Heart left ventricle (tissue), 16 donors: ENCODE measurements at regions not wholly inside any gene's neighbourhood (a gene's known extent, or its start where the extent isn't known, plus 50 kb on each side); places are given as distances from the start of the nearest gene placed in this dataset.

ENCODE experiments used
- ATAC-seq, 4 donors: fragments of 200-7000 bp; cut with Tn5 transposase; one replicate each; pipeline ENCODE4 v1.9.1; 2020 to 2022; ENCODE audit warnings: moderate library complexity in 4 of 4, mild to moderate bottlenecking in 3 of 4, moderate number of reproducible peaks in 1 of 4
- DNase-seq, 5 donors: peaks; one replicate each; pipeline ENCODE4 v3.0.0-alpha.2; 2020
- H3K27ac ChIP-seq, 12 donors: fragments of 200-600 bp; sonication (generic) in 4 of 12; one replicate each; pipeline versions ENCODE4 v1.5.0 to v1.8.0; 2016 to 2022; ENCODE audit warnings: mild to moderate bottlenecking in 2 of 12
- H3K27me3 ChIP-seq, 9 donors: fragments of 200-600 bp; sonication (generic) in 2 of 9; one replicate each; pipeline versions ENCODE4 v1.5.1 to v1.8.0; 2016 to 2022; ENCODE audit warnings: mild to moderate bottlenecking in 3 of 9
- H3K36me3 ChIP-seq, 9 donors: fragments of 200-600 bp; sonication (generic) in 2 of 9; one replicate each; pipeline versions ENCODE4 v1.5.0 to v1.8.0; 2018 to 2022; ENCODE audit warnings: mild to moderate bottlenecking in 2 of 9
- H3K4me1 ChIP-seq, 12 donors: fragments of 200-600 bp; sonication (generic) in 4 of 12; one replicate each; pipeline versions ENCODE4 v1.5.0 to v1.8.0; 2016 to 2022; ENCODE audit warnings: mild to moderate bottlenecking in 3 of 12
- H3K4me3 ChIP-seq, 12 donors: fragments of 200-600 bp; sonication (generic) in 4 of 12; one replicate each; pipeline versions ENCODE4 v1.5.0 to v1.8.0; 2017 to 2022; ENCODE audit warnings: mild to moderate bottlenecking in 9 of 12, moderate library complexity in 4 of 12
- H3K9me3 ChIP-seq, 12 donors: fragments of 200-600 bp; sonication (generic) in 4 of 12; one replicate each; pipeline versions ENCODE4 v1.5.0 to v1.8.0; 2016 to 2022; ENCODE audit warnings: mild to moderate bottlenecking in 1 of 12
- CTCF ChIP-seq, 12 donors: fragments of 200-600 bp; sonication (generic) in 4 of 12; IDR thresholded peaks; one replicate each; pipeline versions ENCODE4 v1.5.0 to v1.8.0; 2018 to 2022; ENCODE audit warnings: antibody characterized with exemption in 12 of 12, mild to moderate bottlenecking in 5 of 12
- POLR2A ChIP-seq, 2 donors: fragments of 450-650 bp; IDR thresholded peaks; one replicate each; pipeline ENCODE4 v1.6.1; 2017; ENCODE audit warnings: antibody characterized with exemption in 2 of 2, mild to moderate bottlenecking in 2 of 2, moderate library complexity in 2 of 2
- WGBS, 4 donors: extraction: QIAGEN DNeasy Blood & Tissue Kit in 2 of 4; methylation state at CpG; one replicate each; pipeline versions ENCODE4 v1.1.5 to v1.1.7; 2013 to 2018; 5-methylcytosine and 5-hydroxymethylcytosine counted together
- intact Hi-C, 10 donors: fragments of 100-400 bp; cut with DNase I; formaldehyde crosslinking; loops; one replicate each; pipeline versions ENCODE4 v1.11.1 to v1.14.2; 2022
- donor health status: ischemic (EF 13 %, LVEDD 7.1; RV severe dilation, severe dysfunction).
- donor health status: healthy with polysubstance abuse.
- donor health status: DM: no; HTN: yes; CAD: no.
- donor health status: DM: no; HTN: no; CAD: no.
- donor health status: ischemic (EF 25% LVEDD 6.9; RV normal size, moderate dysfunction).
- donor health status: ischemic (EF 25% LVEDD 5.7; RV mildly dilated, moderate dysfunction).
- donor health status: healthy.
- donor health status: DM: yes; HTN: yes; CAD: no.
- donor health status: ischemic (EF 35%, LVEDD 5.7; RV mildly dilated, moderate dysfunction).
- donor health status: nonischemic (EF 11% LVEDD 7.7; RV severe dilation, severe dysfunction).
- donor health status: DM: yes; HTN: yes; CAD: no.
- donor health status: PGD.
- donor health status: ischemic (EF 29% LVEDD 5.4; RV normal size, mild dysfunction).
- donor health status: nonischemic (EF 23%, LVEDD 6.1; RV moderate dilation, normal function).

- peaks cover 0 to 19% (median 0%) of the 10 kb centered on the region in 12 donors for H3K9me3 ChIP-seq
- H3K27me3 ChIP-seq = no peaks in the 10 kb centered on the region
- ATAC-seq (no peak), DNase-seq (no peak)
- TF ChIP-seq CTCF (IDR thresholded peaks at IDR 0.05) (no peak), POLR2A (IDR thresholded peaks at IDR 0.05) (no peak)
- WGBS, 4 donors = 25 to 54% (median 52%) methylated on average over 1 of the region's 1 CpG
- H3K27ac ChIP-seq = no peak overlapping the region
- no peaks in the 10 kb centered on the region for H3K36me3 ChIP-seq
- no peak overlapping the region for H3K4me3 ChIP-seq
- intact Hi-C loops = no loop called here
- H3K4me1 ChIP-seq = no peaks in the 10 kb centered on the region
These were observed 162.1 kb upstream of the EMCN start for GRCh38 chr4:100679926-100680325.

DNA sequence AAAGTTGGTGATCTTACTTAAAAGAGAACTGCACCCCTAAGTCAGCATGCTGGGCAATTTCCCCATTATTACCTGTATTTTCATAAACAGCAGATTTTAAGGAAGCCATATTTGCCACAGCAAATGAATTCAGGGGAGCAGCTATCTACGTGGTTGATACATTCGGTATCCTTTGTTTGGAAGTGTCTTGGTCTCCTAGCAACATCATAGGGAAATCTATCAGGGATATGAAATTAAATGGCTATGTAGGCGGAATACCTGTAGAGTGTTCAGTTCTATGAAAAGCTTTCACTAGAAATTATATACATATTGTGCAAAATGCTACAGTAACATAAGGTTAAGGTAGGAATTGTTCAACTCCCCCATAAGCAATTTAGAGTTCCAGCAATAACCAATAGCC is 157.2 kb upstream of the EMCN start:
- Histone ChIP-seq H3K9me3 (no peaks in the 10 kb centered on the region), H3K4me1 (no peaks in the 10 kb centered on the region), H3K4me3 (no peak overlapping the region), H3K27me3 (no peaks in the 10 kb centered on the region), H3K36me3 (no peaks in the 10 kb centered on the region), H3K27ac (no peak overlapping the region)
- ATAC-seq (no peak), DNase-seq (no peak)
- TF ChIP-seq POLR2A (IDR thresholded peaks at IDR 0.05) (no peak), CTCF (IDR thresholded peaks at IDR 0.05) (no peak)
- 82 to 88% (median 84%) methylated on average over 3 of the region's 3 CpGs for WGBS, 4 donors
- intact Hi-C loops = no loop called here

GRCh38 chr4:100657187-100657586 is 139.4 kb upstream of the EMCN start:
- intact Hi-C loops = loop anchor here in 5 of 10 donors (5.0 to 10.0 kb wide), 3 partner anchors 80 to 232 kb away; partner anchors contain the start of gene EMCN (in 2 of the 5)
- peak; percentile 32 to 76 (median 50) for ATAC-seq
- Histone ChIP-seq H3K4me3 (no peak overlapping the region), H3K9me3 (no peaks in the 10 kb centered on the region), H3K27ac (peak overlapping the region in 1 of 12 donors; percentile 13), H3K27me3 (no peaks in the 10 kb centered on the region), H3K4me1 (peaks cover 0 to 5% (median 0%) of the 10 kb centered on the region in 12 donors), H3K36me3 (no peaks in the 10 kb centered on the region)
- TF ChIP-seq CTCF (IDR thresholded peaks at IDR 0.05) = no peak
- no peak for TF ChIP-seq POLR2A (IDR thresholded peaks at IDR 0.05)
- DNase-seq = no peak

GRCh38 chr4:100651499-100652175 is 133.8 kb upstream of the EMCN start:
- H3K4me3 ChIP-seq = no peak overlapping the region
- no peak for ATAC-seq
- no peaks in the 10 kb centered on the region for H3K36me3 ChIP-seq
- no peak for TF ChIP-seq CTCF (IDR thresholded peaks at IDR 0.05)
- no peak for TF ChIP-seq POLR2A (IDR thresholded peaks at IDR 0.05)
- no peaks in the 10 kb centered on the region for H3K9me3 ChIP-seq
- no peak for DNase-seq
- H3K27me3 ChIP-seq = no peaks in the 10 kb centered on the region
- intact Hi-C loops = loop anchor here in 4 of 10 donors (5.0 to 10.0 kb wide), 3 partner anchors 134 to 227 kb away; partner anchors contain the start of gene EMCN (in 3 of the 4)
- no peak overlapping the region for H3K27ac ChIP-seq
- whole genome bisulfite sequencing, 4 donors = 79 to 89% (median 82%) methylated on average over 3 of the region's 3 CpGs
- peaks cover 0 to 28% (median 11%) of the 10 kb centered on the region in 12 donors for H3K4me1 ChIP-seq
